ENCODE measurements at regions not wholly inside any gene's neighbourhood (a gene's known extent, or its start where the extent isn't known, plus 50 kb on each side); places are given as distances from the start of the nearest gene placed in this dataset.

GRCh38 chr12:30106204-30106965, 322.6 kb upstream of the TMTC1 start:
- no peak for TF ChIP-seq CTCF (IDR thresholded peaks at IDR 0.05)
- TF ChIP-seq POLR2AphosphoS5 (IDR thresholded peaks at IDR 0.05) = no peak
- no peak for TF ChIP-seq POLR2A (IDR thresholded peaks at IDR 0.05)
- TF ChIP-seq EP300 (IDR thresholded peaks at IDR 0.05) = no peak

Data from gastroesophageal sphincter (tissue), 3 donors.